ENCODE measurements at regions not wholly inside any gene's neighbourhood (a gene's known extent, or its start where the extent isn't known, plus 50 kb on each side); places are given as distances from the start of the nearest gene placed in this dataset.

GRCh38 chr2:81739966-81740365, 1435.4 kb upstream of the LRRTM1 start:
- Histone ChIP-seq H3K9me2 (replicated peaks; ENCODE audit: insufficient read depth) (no peaks in the 10 kb centered on the region), H3K36me3 (replicated peaks; ENCODE audit: insufficient read depth, low read depth) (no peaks in the 10 kb centered on the region), H3K27ac (no peak overlapping the region), H3K4me3 (no peak overlapping the region), H3K27me3 (no peaks in the 10 kb centered on the region), H3K79me2 (no peaks in the 10 kb centered on the region), H3K4me1 (ENCODE audit: insufficient read depth) (no peaks in the 10 kb centered on the region), H3K4me2 (no peak overlapping the region), H3K9me3 (ENCODE audit: low read depth) (no peaks in the 10 kb centered on the region), H4K20me1 (ENCODE audit: insufficient read depth, poor library complexity, severe bottlenecking) (no peaks in the 10 kb centered on the region), H2AFZ (no peak overlapping the region)
- WGBS (ENCODE audit: low lambda C conversion rate, missing lambda C conversion rate) = 89% methylated on average over 6 of the region's 6 CpGs
- no peak for TF ChIP-seq CTCF (IDR thresholded peaks at IDR 0.05; ENCODE audit: poor library complexity)
- TF ChIP-seq EZH2 (IDR thresholded peaks at IDR 0.05; ENCODE audit: borderline replicate concordance) = no peak
- TF ChIP-seq EZH2phosphoT487 (IDR thresholded peaks at IDR 0.05; ENCODE audit: low read depth, severe bottlenecking, unreplicated experiment) = no peak
- no peak for DNase-seq (ENCODE audit: low spot score)

GRCh38 chr2:81734981-81735380, 1430.4 kb upstream of the LRRTM1 start:
- no peaks in the 10 kb centered on the region for H4K20me1 ChIP-seq (ENCODE audit: insufficient read depth, poor library complexity, severe bottlenecking)
- H3K4me1 ChIP-seq (ENCODE audit: insufficient read depth) = no peaks in the 10 kb centered on the region
- TF ChIP-seq EZH2 (IDR thresholded peaks at IDR 0.05; ENCODE audit: borderline replicate concordance) (no peak), CTCF (IDR thresholded peaks at IDR 0.05; ENCODE audit: poor library complexity) (no peak), EZH2phosphoT487 (IDR thresholded peaks at IDR 0.05; ENCODE audit: low read depth, severe bottlenecking, unreplicated experiment) (no peak)
- H3K27ac ChIP-seq = no peak overlapping the region
- H3K9me3 ChIP-seq (ENCODE audit: low read depth) = no peaks in the 10 kb centered on the region
- H3K27me3 ChIP-seq = no peaks in the 10 kb centered on the region
- no peaks in the 10 kb centered on the region for H3K9me2 ChIP-seq (replicated peaks; ENCODE audit: insufficient read depth)
- WGBS (ENCODE audit: low lambda C conversion rate, missing lambda C conversion rate) = 91% methylated on average over 1 of the region's 1 CpG
- H3K79me2 ChIP-seq = no peaks in the 10 kb centered on the region
- H3K4me2 ChIP-seq = no peak overlapping the region
- H3K36me3 ChIP-seq (replicated peaks; ENCODE audit: insufficient read depth, low read depth) = no peaks in the 10 kb centered on the region
- H3K4me3 ChIP-seq = no peak overlapping the region
- DNase-seq (ENCODE audit: low spot score) = no peak
- H2AFZ ChIP-seq = no peak overlapping the region

- Histone ChIP-seq H3K27me3 (no peaks in the 10 kb centered on the region), H3K79me2 (no peaks in the 10 kb centered on the region), H3K4me2 (no peak overlapping the region), H2AFZ (no peak overlapping the region), H3K9me3 (ENCODE audit: low read depth) (no peaks in the 10 kb centered on the region), H3K36me3 (replicated peaks; ENCODE audit: insufficient read depth, low read depth) (no peaks in the 10 kb centered on the region), H3K4me1 (ENCODE audit: insufficient read depth) (no peaks in the 10 kb centered on the region), H3K9me2 (replicated peaks; ENCODE audit: insufficient read depth) (no peaks in the 10 kb centered on the region), H3K27ac (no peak overlapping the region), H3K4me3 (no peak overlapping the region), H4K20me1 (ENCODE audit: insufficient read depth, poor library complexity, severe bottlenecking) (no peaks in the 10 kb centered on the region)
- no peak for DNase-seq (ENCODE audit: low spot score)
- WGBS (ENCODE audit: low lambda C conversion rate, missing lambda C conversion rate) = 73% methylated on average over 2 of the region's 2 CpGs
- no peak for TF ChIP-seq EZH2 (IDR thresholded peaks at IDR 0.05; ENCODE audit: borderline replicate concordance)
- TF ChIP-seq CTCF (IDR thresholded peaks at IDR 0.05; ENCODE audit: poor library complexity) = no peak
- TF ChIP-seq EZH2phosphoT487 (IDR thresholded peaks at IDR 0.05; ENCODE audit: low read depth, severe bottlenecking, unreplicated experiment) = no peak
These were observed 1410.3 kb upstream of the LRRTM1 start for GRCh38 chr2:81714817-81715216.

GRCh38 chr2:81706856-81707255, 1402.3 kb upstream of the LRRTM1 start:
- Histone ChIP-seq H3K27me3 (no peaks in the 10 kb centered on the region), H3K27ac (no peak overlapping the region), H3K4me3 (no peak overlapping the region), H2AFZ (no peak overlapping the region), H3K79me2 (no peaks in the 10 kb centered on the region), H3K9me2 (replicated peaks; ENCODE audit: insufficient read depth) (no peaks in the 10 kb centered on the region), H3K9me3 (ENCODE audit: low read depth) (no peaks in the 10 kb centered on the region), H3K4me1 (ENCODE audit: insufficient read depth) (no peaks in the 10 kb centered on the region), H3K36me3 (replicated peaks; ENCODE audit: insufficient read depth, low read depth) (no peaks in the 10 kb centered on the region), H3K4me2 (no peak overlapping the region), H4K20me1 (ENCODE audit: insufficient read depth, poor library complexity, severe bottlenecking) (no peaks in the 10 kb centered on the region)
- 73% methylated on average over 2 of the region's 2 CpGs for WGBS (ENCODE audit: low lambda C conversion rate, missing lambda C conversion rate)
- no peak for TF ChIP-seq EZH2phosphoT487 (IDR thresholded peaks at IDR 0.05; ENCODE audit: low read depth, severe bottlenecking, unreplicated experiment)
- TF ChIP-seq CTCF (IDR thresholded peaks at IDR 0.05; ENCODE audit: poor library complexity) = no peak
- no peak for TF ChIP-seq EZH2 (IDR thresholded peaks at IDR 0.05; ENCODE audit: borderline replicate concordance)
- no peak for DNase-seq (ENCODE audit: low spot score)
